H9 (cell line): ENCODE measurements at regions not wholly inside any gene's neighbourhood (a gene's known extent, or its start where the extent isn't known, plus 50 kb on each side); places are given as distances from the start of the nearest gene placed in this dataset.

Source experiments
- DNase-seq: peaks from one replicate; pipeline ENCODE4 v3.0.0-alpha.2; 2017
- H2AFZ ChIP-seq: one replicate; pipeline ENCODE4 v1.6.1; 2013; ENCODE audit warnings: mild to moderate bottlenecking, low read length, control low read depth, moderate library complexity
- H2AK5ac ChIP-seq: 2 replicates; pipeline ENCODE4 v1.6.1; 2013; ENCODE audit warnings: low read length, control low read depth, mixed read lengths; ENCODE audit not compliant: insufficient read length
- H2BK120ac ChIP-seq: one replicate; pipeline ENCODE4 v1.6.1; 2013; ENCODE audit warnings: low read depth, mild to moderate bottlenecking, low read length, control low read depth, inconsistent platforms; ENCODE audit not compliant: poor library complexity, severe bottlenecking
- H2BK12ac ChIP-seq: 2 replicates; pipeline ENCODE4 v1.6.1; 2013; ENCODE audit warnings: low read length, control low read depth, mixed read lengths, low read depth; ENCODE audit not compliant: insufficient read length
- H2BK15ac ChIP-seq: 2 replicates; pipeline ENCODE4 v1.6.1; 2013; ENCODE audit warnings: low read depth, low read length, control low read depth
- H2BK20ac ChIP-seq: one replicate; pipeline ENCODE4 v1.6.1; 2013; ENCODE audit warnings: low read depth, mild to moderate bottlenecking, low read length, control low read depth, inconsistent platforms; ENCODE audit not compliant: poor library complexity, severe bottlenecking
- H2BK5ac ChIP-seq: 2 replicates; pipeline ENCODE4 v1.6.1; 2013; ENCODE audit warnings: low read length, control low read depth, mixed read lengths; ENCODE audit not compliant: insufficient read length
- H3K14ac ChIP-seq: 2 replicates; pipeline ENCODE4 v1.6.1; 2013; ENCODE audit warnings: low read length, control low read depth; ENCODE audit not compliant: insufficient read depth
- H3K18ac ChIP-seq: 2 replicates; pipeline ENCODE4 v1.6.1; 2013; ENCODE audit warnings: low read depth, mild to moderate bottlenecking, mixed read lengths, low read length, control low read depth; ENCODE audit not compliant: insufficient read length
- H3K23ac ChIP-seq: 2 replicates; pipeline ENCODE4 v1.6.1; 2013; ENCODE audit warnings: low read length, control low read depth, mixed read lengths, low read depth; ENCODE audit not compliant: insufficient read length
- H3K23me2 ChIP-seq: 2 replicates; pipeline ENCODE4 v1.6.1; 2013; ENCODE audit warnings: low read depth, mild to moderate bottlenecking, mixed read lengths, low read length, control low read depth; ENCODE audit not compliant: insufficient read length, poor library complexity, severe bottlenecking
- H3K27ac ChIP-seq: 2 replicates; pipeline ENCODE4 v1.5.1; 2013; ENCODE audit warnings: low read length, control low read depth, mixed read lengths, low read depth; ENCODE audit not compliant: insufficient read length
- H3K27me3 ChIP-seq: 2 replicates; pipeline ENCODE4 v1.6.1; 2013; ENCODE audit warnings: low read length, control low read depth, inconsistent platforms; ENCODE audit not compliant: insufficient read depth
- H3K4ac ChIP-seq: 2 replicates; pipeline ENCODE4 v1.6.1; 2013; ENCODE audit warnings: low read depth, mild to moderate bottlenecking, control low read depth, inconsistent platforms, low read length, moderate library complexity
- H3K4me1 ChIP-seq: 2 replicates; pipeline ENCODE4 v1.6.1; 2013; ENCODE audit warnings: low read length, control low read depth, inconsistent platforms; ENCODE audit not compliant: insufficient read depth
- H3K4me2 ChIP-seq: 2 replicates; pipeline ENCODE4 v1.6.1; 2013; ENCODE audit warnings: low read length, control low read depth, mixed read lengths; ENCODE audit not compliant: insufficient read length, insufficient read depth
- H3K56ac ChIP-seq: 2 replicates; pipeline ENCODE4 v1.6.1; 2013; ENCODE audit warnings: low read depth, mild to moderate bottlenecking, mixed read lengths, low read length, control low read depth; ENCODE audit not compliant: insufficient read length
- H3K79me1 ChIP-seq: 2 replicates; pipeline ENCODE4 v1.6.1; 2013; ENCODE audit warnings: low read depth, mild to moderate bottlenecking, moderate library complexity, low read length, control low read depth, inconsistent platforms; ENCODE audit not compliant: insufficient read depth, poor library complexity, severe bottlenecking
- H3K79me2 ChIP-seq: 2 replicates; pipeline ENCODE4 v1.6.1; 2013; ENCODE audit warnings: low read length, control low read depth, inconsistent platforms; ENCODE audit not compliant: insufficient read depth
- H3K9ac ChIP-seq: 2 replicates; pipeline ENCODE4 v1.6.1; 2013; ENCODE audit warnings: low read length, control low read depth, mixed read lengths; ENCODE audit not compliant: insufficient read length; ENCODE audit errors: extremely low read depth
- H3K9me3 ChIP-seq: one replicate; pipeline ENCODE4 v1.6.1; 2013; ENCODE audit warnings: low read depth, low read length, inconsistent platforms; ENCODE audit not compliant: control insufficient read depth
- H3T11ph ChIP-seq: one replicate; pipeline ENCODE4 v1.6.1; 2013; ENCODE audit warnings: mild to moderate bottlenecking, low read length, control low read depth, inconsistent platforms
- H4K20me1 ChIP-seq: one replicate; pipeline ENCODE4 v1.6.1; 2013; ENCODE audit not compliant: control insufficient read depth, insufficient read length, insufficient read depth
- H4K5ac ChIP-seq: 2 replicates; pipeline ENCODE4 v1.6.1; 2013; ENCODE audit warnings: low read depth, mild to moderate bottlenecking, mixed read lengths, low read length, control low read depth; ENCODE audit not compliant: insufficient read length
- H4K8ac ChIP-seq: replicated peaks from 2 replicates; pipeline ENCODE4 v1.6.1; 2013; ENCODE audit warnings: low read length, control low read depth, mixed read lengths, low read depth; ENCODE audit not compliant: insufficient read length
- H4K91ac ChIP-seq: 2 replicates; pipeline ENCODE4 v1.6.1; 2013; ENCODE audit warnings: low read depth, mild to moderate bottlenecking, moderate library complexity, mixed read lengths, low read length, control low read depth; ENCODE audit not compliant: insufficient read length
- H3K27ac Mint-ChIP-seq, 3 experiments: 2 replicates in 2 of 3; 3 replicates in 1 of 3; pipeline ENCODE4 v1.8.0; 2020 to 2021; ENCODE audit warnings: mixed read lengths in 3 of 3, mild to moderate bottlenecking in 1 of 3, moderate library complexity in 1 of 3
- H3K27me3 Mint-ChIP-seq: 2 replicates; pipeline ENCODE4 v1.8.0; 2021; ENCODE audit warnings: low read depth, mild to moderate bottlenecking, moderate library complexity, mixed read lengths
- H3K36me3 Mint-ChIP-seq, 3 experiments: 2 replicates in 2 of 3; 3 replicates in 1 of 3; pipeline ENCODE4 v1.8.0; 2020 to 2021; ENCODE audit warnings: low read depth in 3 of 3, mixed read lengths in 3 of 3; ENCODE audit not compliant: insufficient read depth in 1 of 3
- H3K4me1 Mint-ChIP-seq, 2 experiments: 2 replicates each; pipeline ENCODE4 v1.8.0; 2020; ENCODE audit warnings: mixed read lengths in 2 of 2
- H3K4me3 Mint-ChIP-seq, 2 experiments: 2 replicates in 1 of 2; 3 replicates in 1 of 2; pipeline ENCODE4 v1.8.0; 2020 to 2021; ENCODE audit warnings: mild to moderate bottlenecking in 2 of 2, mixed read lengths in 2 of 2, moderate library complexity in 1 of 2
- H3K9me3 Mint-ChIP-seq, 2 experiments: 2 replicates in 1 of 2; 3 replicates in 1 of 2; pipeline ENCODE4 v1.8.0; 2020; ENCODE audit warnings: mild to moderate bottlenecking in 2 of 2, mixed read lengths in 2 of 2, moderate library complexity in 1 of 2
- CTCF ChIP-seq: fragments of 200-600 bp; sonication (generic); conservative IDR thresholded peaks from 3 replicates; pipeline ENCODE4 v1.8.0; 2021; ENCODE audit warnings: antibody characterized with exemption, mild to moderate bottlenecking
- WGBS: extraction: QIAGEN DNeasy Blood & Tissue Kit; methylation state at CpG from one replicate; pipeline ENCODE4 v1.1.7; 2013; ENCODE audit warnings: missing lambda C conversion rate, low lambda C conversion rate, mixed read lengths; ENCODE audit not compliant: insufficient read length; ENCODE audit errors: extremely low coverage; 5-methylcytosine and 5-hydroxymethylcytosine counted together

- Histone ChIP-seq H3K27me3 (no peaks in the 10 kb centered on the region), H3K18ac (no peak overlapping the region), H3K4me2 (no peak overlapping the region), H4K91ac (no peak overlapping the region), H3K27ac (no peak overlapping the region), H2BK15ac (no peak overlapping the region), H3T11ph (no peak overlapping the region), H2AK5ac (no peak overlapping the region), H2BK5ac (no peak overlapping the region), H3K4ac (no peak overlapping the region), H2BK12ac (no peak overlapping the region), H4K8ac (no peak overlapping the region), H4K20me1 (no peaks in the 10 kb centered on the region), H2AFZ (no peak overlapping the region), H3K56ac (no peak overlapping the region), H2BK120ac (no peak overlapping the region), H3K9ac (no peak overlapping the region), H3K9me3 (no peaks in the 10 kb centered on the region), H3K23me2 (no peaks in the 10 kb centered on the region), H3K14ac (no peak overlapping the region), H3K23ac (no peak overlapping the region), H3K4me1 (peaks cover 3% of the 10 kb centered on the region; the same call in 1 of the 2 replicates), H3K79me1 (no peaks in the 10 kb centered on the region), H3K79me2 (no peaks in the 10 kb centered on the region), H4K5ac (no peak overlapping the region), H2BK20ac (no peak overlapping the region)
- TF ChIP-seq CTCF = no peak
- DNase-seq = no peak
- peaks cover 12% of the 10 kb centered on the region for H3K27me3 Mint-ChIP-seq
- H3K9me3 Mint-ChIP-seq = peaks cover 7 to 8% of the 10 kb centered on the region in 2 experiments; a peak in 3 of 5 replicates
- no peak overlapping the region for H3K4me3 Mint-ChIP-seq
- H3K36me3 Mint-ChIP-seq = peaks cover 0 to 4% (median 0%) of the 10 kb centered on the region in 3 experiments; a peak in 1 of 7 replicates
- peaks cover 36 to 59% of the 10 kb centered on the region in 2 experiments for H3K4me1 Mint-ChIP-seq
- WGBS = no CpG with 5 or more reads among the region's 4 CpGs
- no peak overlapping the region for H3K27ac Mint-ChIP-seq
Observed at GRCh38 chr15:69553686-69554085, 101.1 kb downstream of the RPLP1 start.
